Loucy (cell line): ENCODE measurements at regions not wholly inside any gene's neighbourhood (a gene's known extent, or its start where the extent isn't known, plus 50 kb on each side); places are given as distances from the start of the nearest gene placed in this dataset.

Experiments used
- CTCF ChIP-seq: fragments of 200-600 bp; sonication (generic); conservative IDR thresholded peaks from 2 replicates; pipeline ENCODE4 v1.5.1; 2014; ENCODE audit warnings: mild to moderate bottlenecking, antibody characterized with exemption, low read length
- EZH2phosphoT487 ChIP-seq: fragments of 200-600 bp; IDR thresholded peaks from 2 replicates; pipeline ENCODE4 v1.6.1; 2018; ENCODE audit warnings: antibody characterized with exemption, mild to moderate bottlenecking, moderate library complexity, borderline replicate concordance

GRCh38 chr18:78830826-78831225 is 148.8 kb upstream of the SALL3 start:
- no peak for TF ChIP-seq CTCF
- TF ChIP-seq EZH2phosphoT487 = no peak
